ENCODE measurements at regions not wholly inside any gene's neighbourhood (a gene's known extent, or its start where the extent isn't known, plus 50 kb on each side); places are given as distances from the start of the nearest gene placed in this dataset.

DNA sequence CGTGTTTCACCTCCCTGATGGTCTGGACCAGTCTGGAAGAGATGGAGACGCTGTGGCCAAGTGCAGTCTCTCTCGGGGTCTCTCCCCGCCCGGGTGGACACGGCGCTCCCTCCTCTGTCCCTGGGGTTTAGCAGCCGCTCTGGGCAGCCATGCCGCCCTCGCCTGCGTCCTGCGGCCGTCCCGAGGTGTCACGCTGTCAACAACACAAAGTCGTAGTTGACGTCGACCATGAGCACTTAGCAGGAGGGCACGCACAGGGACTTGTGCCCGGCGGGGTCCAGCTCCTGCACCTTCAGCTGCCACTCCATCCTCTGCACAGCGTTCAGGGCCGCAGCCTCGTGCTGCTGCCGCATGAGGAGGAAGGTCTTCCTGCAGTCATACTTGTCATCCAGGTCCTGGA lies 368.9 kb downstream of the CDH9 start:
- DNase-seq, result no peak

DNA sequence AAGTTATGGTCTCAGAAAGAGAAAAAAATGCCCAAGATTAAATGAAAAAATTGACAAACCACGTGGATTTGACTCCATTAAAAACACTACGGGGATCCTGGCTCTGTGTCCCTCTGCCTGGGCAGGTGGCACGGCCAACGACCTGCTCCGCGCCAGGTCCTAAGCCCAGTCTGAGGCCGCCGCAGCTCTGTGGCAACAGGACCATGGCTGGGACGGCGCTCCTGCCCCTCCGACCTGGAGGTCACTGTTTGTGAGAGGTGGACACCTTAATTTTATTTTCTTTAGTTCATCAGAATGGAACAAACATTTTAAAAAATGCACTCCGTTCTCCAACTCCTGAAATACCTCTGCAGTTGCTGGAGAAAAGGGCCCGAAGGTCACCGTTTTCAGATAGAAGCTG lies 369.4 kb downstream of the CDH9 start:
- DNase-seq, result no peak

GRCh38 chr5:26666371-26666770 lies 372.0 kb downstream of the CDH9 start:
- no peak for DNase-seq

DNA sequence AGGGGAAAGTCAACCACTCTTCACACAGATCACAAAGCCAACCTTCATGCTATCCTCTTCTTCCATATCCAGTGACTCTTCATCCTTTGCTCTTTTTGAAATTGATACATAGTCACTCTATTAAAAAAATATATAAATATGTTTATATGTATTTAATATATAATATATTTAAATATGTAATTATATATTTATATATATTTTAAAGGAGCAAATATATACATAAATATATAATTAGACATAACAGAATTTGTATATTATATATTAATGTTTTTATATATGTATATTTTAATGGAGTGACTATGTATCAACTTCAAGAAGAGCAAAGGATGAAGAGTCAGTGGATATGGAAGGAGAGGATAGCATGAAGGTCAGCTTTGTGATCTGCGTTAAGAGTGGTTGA lies 374.9 kb downstream of the CDH9 start:
- DNase-seq, result no peak

DNA sequence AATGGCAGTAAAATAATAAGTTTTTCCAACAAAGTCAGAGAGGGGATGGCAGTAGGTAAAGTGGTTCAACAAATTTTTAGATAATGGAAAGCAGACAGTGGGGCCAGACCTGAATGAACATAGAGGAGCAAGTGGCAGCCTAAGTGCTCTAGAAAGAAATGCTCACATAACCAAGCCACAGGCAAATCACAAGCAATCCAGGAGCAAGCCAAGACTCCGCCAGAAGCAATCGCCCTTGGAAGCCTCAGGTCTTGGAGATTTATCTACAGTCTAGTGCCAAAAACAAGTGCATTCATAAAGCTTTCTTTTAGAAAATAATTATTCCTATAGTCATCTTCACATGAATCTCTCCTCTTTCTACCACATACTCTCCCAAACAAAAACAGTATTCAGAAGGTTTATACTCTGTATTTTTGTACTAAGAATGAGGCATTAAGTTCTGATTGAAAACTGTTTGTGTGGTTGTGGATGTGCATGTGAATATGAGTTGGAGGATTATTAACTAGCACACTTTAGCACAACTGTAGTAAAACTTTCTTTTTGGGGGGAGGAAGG lies 375.5 kb downstream of the CDH9 start:
- no peak for DNase-seq

DNA sequence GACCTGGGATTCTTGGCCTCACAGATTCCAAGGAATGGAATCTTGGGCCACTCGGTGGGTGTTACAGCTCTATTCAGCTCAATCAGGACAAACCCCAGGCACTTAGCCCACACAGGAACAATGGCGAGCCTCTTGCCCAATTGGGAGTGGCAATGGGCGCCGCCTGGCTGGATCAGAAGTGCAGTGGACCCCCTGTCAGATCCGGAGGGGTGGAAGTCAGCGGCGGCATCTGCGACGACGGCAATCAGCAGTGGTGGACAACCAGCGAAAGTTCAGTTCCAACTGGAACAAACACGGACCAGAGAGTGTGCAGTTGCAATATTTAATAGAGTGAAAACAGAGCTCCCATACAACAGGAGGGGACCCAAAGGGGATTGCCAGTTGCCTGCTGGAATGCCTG lies 378.3 kb downstream of the CDH9 start:
- no peak for DNase-seq

- DNase-seq, result no peak
Measured at GRCh38 chr5:26649000-26649399, 389.4 kb downstream of the CDH9 start.

GRCh38 chr5:26647781-26648180 lies 390.6 kb downstream of the CDH9 start:
- DNase-seq, result no peak

GRCh38 chr5:26645659-26646058 lies 392.7 kb downstream of the CDH9 start:
- no peak for DNase-seq

DNA sequence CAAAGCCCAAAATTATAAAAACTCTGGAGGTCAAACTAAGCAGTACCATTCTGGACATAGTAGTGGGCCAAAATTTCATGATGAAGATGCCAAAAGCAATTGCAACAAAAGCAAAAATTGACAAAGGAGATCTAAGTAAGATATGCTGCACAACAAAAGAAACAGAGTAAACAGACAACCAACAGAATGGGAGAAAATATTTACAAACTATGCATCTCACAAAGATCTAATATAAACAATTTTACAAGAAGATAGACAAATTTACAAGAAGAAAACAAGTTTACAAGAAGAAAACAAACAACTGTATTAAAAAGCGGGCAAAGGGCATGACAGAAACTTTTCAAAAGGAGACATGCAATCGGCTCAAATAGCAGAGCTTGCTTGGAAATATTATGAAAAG lies 396.9 kb downstream of the CDH9 start:
- DNase-seq, result no peak

- no peak for DNase-seq
Measured at GRCh38 chr5:26625099-26625498, 413.3 kb downstream of the CDH9 start.

- DNase-seq, result no peak
Measured at GRCh38 chr5:26622947-26623346, 415.4 kb downstream of the CDH9 start.

DNA sequence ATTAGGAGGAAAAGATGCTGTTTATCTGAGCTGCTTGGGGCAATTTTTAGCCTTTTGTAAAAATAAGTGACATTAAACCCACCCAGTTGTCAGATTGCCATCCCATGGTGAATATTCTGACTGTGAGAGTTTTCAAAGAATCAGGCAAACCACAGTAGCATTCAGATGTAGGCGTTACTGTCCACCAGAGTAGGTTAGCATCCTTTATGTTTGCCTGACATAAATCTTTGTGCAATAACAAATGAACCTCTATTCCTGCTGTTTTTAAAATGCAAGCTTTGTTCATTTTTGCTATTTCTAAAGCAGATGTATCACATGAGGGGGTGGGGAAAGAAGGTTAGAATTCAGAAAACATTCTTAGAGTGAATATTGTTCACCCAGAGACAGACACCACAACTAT lies 427.8 kb downstream of the CDH9 start:
- no peak for DNase-seq

DNA sequence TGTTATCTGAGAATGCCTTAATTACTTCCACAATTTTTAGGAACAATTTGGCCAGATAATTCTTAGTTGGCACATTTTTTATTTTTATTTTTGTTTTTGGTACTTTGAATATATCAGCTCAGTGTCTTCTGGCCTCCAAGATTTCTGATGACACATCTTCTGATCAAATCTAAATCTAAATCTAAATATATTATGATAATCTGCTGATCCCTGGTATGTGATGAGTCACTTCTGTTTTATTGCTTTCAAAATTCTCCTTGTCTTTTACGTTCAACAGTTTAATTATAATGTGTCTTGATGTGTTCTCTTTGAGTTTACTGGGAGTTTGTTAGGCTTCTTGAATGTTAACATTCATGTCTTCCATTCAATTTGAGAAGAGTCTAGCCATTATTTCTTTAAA lies 436.8 kb downstream of the CDH9 start:
- DNase-seq, result no peak

DNA sequence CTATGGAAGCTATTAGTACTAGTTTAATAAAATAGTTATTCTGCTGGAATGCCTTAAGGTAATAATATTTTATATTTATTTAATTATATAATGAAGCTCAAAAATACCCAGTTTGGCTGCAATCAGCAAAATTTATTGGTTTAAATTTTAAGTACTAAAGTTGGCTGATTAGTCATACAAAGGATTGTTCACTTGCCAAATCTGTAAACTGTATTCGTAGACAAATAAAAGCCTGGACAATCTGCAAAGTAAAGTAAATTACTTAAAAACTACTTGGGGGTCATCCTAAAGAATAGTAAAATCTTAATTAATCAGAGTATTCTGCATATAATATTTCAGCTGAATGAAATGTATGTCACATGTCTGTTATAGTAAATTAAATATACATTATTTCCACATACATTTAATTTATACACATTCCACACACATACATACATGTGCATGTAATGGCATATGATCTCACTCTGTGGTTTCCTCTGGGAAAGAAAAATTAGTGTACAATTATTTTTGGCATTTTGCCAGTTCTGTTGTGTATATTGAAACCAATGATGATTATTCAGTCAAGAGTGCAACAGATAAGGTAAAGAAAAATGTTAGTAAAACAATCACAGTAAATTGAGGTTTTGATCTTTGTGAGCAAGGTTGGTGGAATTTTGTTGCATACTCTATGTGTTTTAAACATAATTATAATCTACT lies 455.9 kb downstream of the CDH9 start:
- DNase-seq, result no peak

- DNase-seq, result no peak
Measured at GRCh38 chr5:26579712-26580111, 458.7 kb downstream of the CDH9 start.

GRCh38 chr5:26578002-26578401 lies 460.4 kb downstream of the CDH9 start:
- DNase-seq, result no peak

DNA sequence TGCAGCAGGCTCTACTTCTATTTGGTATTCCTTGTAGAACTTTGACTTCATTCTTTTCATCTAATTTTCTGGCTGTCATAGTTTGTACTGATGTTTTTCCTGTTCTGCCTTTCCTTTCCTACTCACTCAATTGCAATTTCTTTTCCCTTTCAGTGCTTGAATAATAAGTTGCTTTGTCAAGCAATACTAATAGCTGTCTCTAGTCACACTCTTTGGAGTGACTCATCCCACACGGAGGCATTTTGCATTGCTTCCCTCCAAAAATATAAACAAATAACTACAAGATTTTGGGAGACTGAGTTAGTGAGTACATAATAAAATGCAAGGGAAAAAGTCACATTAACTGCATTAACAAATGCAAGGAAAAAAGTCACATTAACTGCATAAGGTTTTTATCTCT lies 465.9 kb downstream of the CDH9 start:
- no peak for DNase-seq

DNA sequence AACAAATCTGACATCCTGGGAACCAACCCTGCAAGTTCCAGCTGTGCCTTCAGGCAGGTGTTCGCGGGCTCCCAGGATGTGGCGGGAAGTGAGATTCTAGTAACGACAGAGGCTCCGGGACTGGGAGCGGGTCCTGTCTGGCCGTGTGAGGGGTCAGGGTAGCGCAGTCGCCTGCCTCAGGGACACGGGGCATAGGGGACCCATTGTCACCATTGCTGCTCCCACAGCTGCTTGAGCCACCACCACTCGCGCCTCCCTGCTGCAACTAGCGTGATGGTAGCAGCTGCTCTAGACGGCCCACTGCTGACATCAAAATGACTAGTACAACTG lies 468.5 kb downstream of the CDH9 start:
- DNase-seq, result no peak

- DNase-seq, result no peak
Measured at GRCh38 chr5:26569241-26569928, 469.0 kb downstream of the CDH9 start.

DNA sequence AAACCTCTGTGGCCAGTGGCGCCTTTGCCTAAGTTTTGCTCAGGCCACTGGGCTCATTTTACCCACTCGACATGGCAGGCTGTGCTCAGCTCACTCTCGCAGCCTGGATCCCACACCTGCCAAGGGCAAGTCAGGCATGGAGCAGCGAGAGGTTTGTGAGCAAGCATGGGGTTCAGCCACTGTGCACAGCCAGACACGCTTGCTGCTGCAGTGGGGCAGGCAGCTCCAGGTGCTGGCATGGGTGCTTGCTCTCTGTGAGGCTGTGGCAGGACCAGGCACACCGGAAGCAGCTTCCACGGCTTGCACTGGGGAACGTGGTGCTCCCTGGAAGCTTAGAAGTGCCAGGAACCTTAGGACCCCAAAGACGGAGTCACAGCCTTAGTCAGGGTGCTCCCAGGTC lies 470.1 kb downstream of the CDH9 start:
- DNase-seq, result no peak

DNA sequence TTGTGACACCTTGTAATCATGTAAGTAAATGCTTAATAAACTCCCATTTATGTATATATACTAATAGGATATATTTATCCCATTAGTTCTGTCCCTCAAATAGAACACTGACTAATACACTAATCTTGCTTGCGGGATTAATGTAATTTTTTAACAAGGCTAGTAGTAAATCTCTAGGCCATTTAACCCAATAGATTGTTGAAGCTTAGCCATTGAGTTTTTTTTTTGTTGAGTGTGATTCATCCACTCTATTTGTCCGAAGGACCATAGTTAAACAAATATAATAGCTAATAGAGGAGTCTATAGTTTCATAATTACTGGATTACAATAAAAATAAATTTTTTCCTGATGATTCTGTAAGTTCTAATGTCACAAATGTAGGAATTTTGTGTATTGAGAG lies 474.4 kb downstream of the CDH9 start:
- DNase-seq, result no peak

DNA sequence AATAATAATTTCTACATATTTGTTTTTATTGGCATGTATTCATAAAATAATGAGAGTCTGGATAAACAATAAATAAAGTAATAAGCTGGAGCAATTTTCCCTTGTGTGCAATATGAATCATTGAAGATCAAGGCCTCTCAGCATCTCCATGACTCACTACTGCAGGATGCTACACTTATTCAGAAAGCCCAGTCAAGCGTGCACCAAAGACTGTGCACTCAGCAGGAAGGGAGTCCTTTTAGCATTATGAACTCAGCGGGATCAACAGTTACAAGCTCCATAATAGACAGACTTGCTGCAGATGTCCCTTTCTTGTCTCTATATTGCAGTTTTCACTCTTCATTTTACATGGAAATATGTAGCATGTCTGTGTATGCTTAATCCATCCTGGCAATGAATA lies 485.3 kb downstream of the CDH9 start:
- DNase-seq, result no peak

- DNase-seq, result no peak
Measured at GRCh38 chr5:26543987-26544386, 494.4 kb downstream of the CDH9 start.

DNA sequence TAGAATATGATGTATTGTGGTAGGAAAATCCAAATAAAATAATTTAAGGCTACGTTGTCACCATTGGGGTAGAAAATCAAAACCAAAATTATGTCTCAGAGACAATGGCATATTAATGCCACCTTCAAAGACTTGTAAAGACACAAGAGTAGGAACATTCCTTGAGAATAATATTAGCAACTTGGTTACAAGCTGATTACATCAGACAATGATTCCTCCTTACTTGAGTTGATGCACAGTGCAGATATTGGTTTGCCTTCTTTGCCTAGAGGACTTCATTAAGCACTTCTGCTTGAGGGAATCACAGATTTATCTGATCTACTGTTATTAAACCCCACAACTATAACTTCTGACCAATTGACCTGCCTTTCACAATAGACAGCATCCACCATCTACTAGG lies 500.2 kb downstream of the CDH9 start:
- DNase-seq, result no peak
